ENCODE measurements at regions not wholly inside any gene's neighbourhood (a gene's known extent, or its start where the extent isn't known, plus 50 kb on each side); places are given as distances from the start of the nearest gene placed in this dataset.

GRCh38 chr12:127024791-127025190, 1242.2 kb upstream of the TMEM132C start:
- no peaks in the 10 kb centered on the region for H3K4me1 ChIP-seq (replicated peaks; ENCODE audit: insufficient read depth)
- intact Hi-C loops (cut with micrococcal nuclease; ENCODE audit: unreplicated experiment): no loop called here
- TF ChIP-seq CTCF (conservative IDR thresholded peaks at IDR 0.05) (no peak), EZH2 (IDR thresholded peaks at IDR 0.05; ENCODE audit: low read depth) (no peak)
- H3K27ac ChIP-seq: no peak overlapping the region
- DNase-seq: no peak
- no peaks in the 10 kb centered on the region for H4K20me1 ChIP-seq (ENCODE audit: insufficient read depth)
- H3K79me2 ChIP-seq (ENCODE audit: low read depth): no peaks in the 10 kb centered on the region
- no TSS peak for BruUV-seq (replicated peaks)
- H3K36me3 ChIP-seq (ENCODE audit: low read depth): no peaks in the 10 kb centered on the region; the same call in 1 of the 2 replicates
- POLR2A ChIA-PET (ENCODE audit: unreplicated experiment): no interaction called here
- H3K4me2 ChIP-seq: no peak overlapping the region
- no peaks in the 10 kb centered on the region for H3K9me2 ChIP-seq (ENCODE audit: insufficient read depth)
- H3K4me3 ChIP-seq: no peak overlapping the region
- H3F3A ChIP-seq (ENCODE audit: insufficient read depth, low read depth): no peaks in the 10 kb centered on the region
- H3K9me3 ChIP-seq (ENCODE audit: insufficient read depth, low read depth): no peaks in the 10 kb centered on the region
- CTCF ChIA-PET: no interaction called here
- no peak overlapping the region for H2AFZ ChIP-seq
- H3K27me3 ChIP-seq (ENCODE audit: insufficient read depth, low read depth): no peaks in the 10 kb centered on the region

- Histone ChIP-seq H3K36me3 (ENCODE audit: low read depth) (no peaks in the 10 kb centered on the region; the same call in 1 of the 2 replicates), H3K4me1 (replicated peaks; ENCODE audit: insufficient read depth) (no peaks in the 10 kb centered on the region), H3K4me3 (no peak overlapping the region), H4K20me1 (ENCODE audit: insufficient read depth) (no peaks in the 10 kb centered on the region), H3K4me2 (no peak overlapping the region), H2AFZ (no peak overlapping the region), H3K27me3 (ENCODE audit: insufficient read depth, low read depth) (no peaks in the 10 kb centered on the region), H3F3A (ENCODE audit: insufficient read depth, low read depth) (no peaks in the 10 kb centered on the region), H3K9me2 (ENCODE audit: insufficient read depth) (no peaks in the 10 kb centered on the region), H3K27ac (no peak overlapping the region), H3K9me3 (ENCODE audit: insufficient read depth, low read depth) (no peaks in the 10 kb centered on the region), H3K79me2 (ENCODE audit: low read depth) (no peaks in the 10 kb centered on the region)
- BruUV-seq (replicated peaks): no TSS peak
- ChIA-PET CTCF (interaction anchor here (0.7 kb wide), 1 partner anchor 83 kb away, joined by 4 read pairs; no protein-coding TSS in a partner anchor), POLR2A (ENCODE audit: unreplicated experiment) (no interaction called here)
- intact Hi-C loops (cut with micrococcal nuclease; ENCODE audit: unreplicated experiment): no loop called here
- peak; percentile 52 for TF ChIP-seq CTCF (conservative IDR thresholded peaks at IDR 0.05)
- no peak for TF ChIP-seq EZH2 (IDR thresholded peaks at IDR 0.05; ENCODE audit: low read depth)
- DNase-seq: no peak
Observed at GRCh38 chr12:127025545-127025944, 1241.4 kb upstream of the TMEM132C start.

- intact Hi-C loops (cut with micrococcal nuclease; ENCODE audit: unreplicated experiment): no loop called here
- Histone ChIP-seq H4K20me1 (ENCODE audit: insufficient read depth) (no peaks in the 10 kb centered on the region), H3K4me3 (no peak overlapping the region), H3K4me2 (no peak overlapping the region), H3F3A (ENCODE audit: insufficient read depth, low read depth) (no peaks in the 10 kb centered on the region), H3K27ac (no peak overlapping the region), H3K9me3 (ENCODE audit: insufficient read depth, low read depth) (no peaks in the 10 kb centered on the region), H3K4me1 (replicated peaks; ENCODE audit: insufficient read depth) (no peaks in the 10 kb centered on the region), H3K36me3 (ENCODE audit: low read depth) (no peaks in the 10 kb centered on the region), H3K9me2 (ENCODE audit: insufficient read depth) (no peaks in the 10 kb centered on the region), H2AFZ (no peak overlapping the region), H3K79me2 (ENCODE audit: low read depth) (no peaks in the 10 kb centered on the region), H3K27me3 (ENCODE audit: insufficient read depth, low read depth) (no peaks in the 10 kb centered on the region)
- no TSS peak for BruUV-seq (replicated peaks)
- DNase-seq: no peak
- TF ChIP-seq EZH2 (IDR thresholded peaks at IDR 0.05; ENCODE audit: low read depth) (no peak), CTCF (conservative IDR thresholded peaks at IDR 0.05) (no peak)
- CTCF ChIA-PET: no interaction called here
- POLR2A ChIA-PET (ENCODE audit: unreplicated experiment): no interaction called here
Observed at GRCh38 chr12:127035011-127035879, 1231.7 kb upstream of the TMEM132C start.
